GM19467 (cell line): ENCODE measurements at regions not wholly inside any gene's neighbourhood (a gene's known extent, or its start where the extent isn't known, plus 50 kb on each side); places are given as distances from the start of the nearest gene placed in this dataset.
"Not testable (repeated sequence)": the region's sequence is repeated elsewhere in the genome, so short reads cannot be mapped to it uniquely, and the experiment has no call there.

Experiments
- ATAC-seq: cut with Tn5 transposase; IDR thresholded peaks from one replicate; pipeline ENCODE4 v1.9.1; 2021; ENCODE audit warnings: mild to moderate bottlenecking, moderate library complexity; ENCODE audit not compliant: unreplicated experiment

DNA sequence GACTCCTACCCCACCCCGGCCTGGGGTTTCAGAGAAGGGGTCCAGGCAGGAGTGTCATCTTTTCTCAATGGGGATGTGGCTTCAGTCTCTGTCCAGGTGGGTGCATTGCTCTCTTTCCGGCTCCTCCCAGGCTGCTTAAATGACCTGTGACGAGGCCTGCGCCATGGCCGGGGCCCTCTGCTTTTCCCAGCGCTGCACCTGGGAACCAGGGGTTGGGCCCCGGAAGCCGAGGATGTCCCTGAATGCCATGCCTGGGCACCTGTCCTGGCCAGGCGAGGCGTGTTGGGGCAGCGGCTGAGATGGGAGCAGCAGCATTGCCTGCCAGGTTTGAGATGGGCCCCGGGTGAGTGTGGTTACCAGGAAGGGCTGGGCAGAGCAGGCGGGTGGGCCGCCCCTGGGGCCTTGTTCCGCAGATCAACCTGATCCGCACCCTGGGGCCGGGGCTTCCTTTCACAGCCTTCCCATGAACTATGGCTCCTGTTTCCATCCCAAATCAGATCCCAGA lies 147.4 kb downstream of the SEC14L1 start:
- ATAC-seq, result no peak

DNA sequence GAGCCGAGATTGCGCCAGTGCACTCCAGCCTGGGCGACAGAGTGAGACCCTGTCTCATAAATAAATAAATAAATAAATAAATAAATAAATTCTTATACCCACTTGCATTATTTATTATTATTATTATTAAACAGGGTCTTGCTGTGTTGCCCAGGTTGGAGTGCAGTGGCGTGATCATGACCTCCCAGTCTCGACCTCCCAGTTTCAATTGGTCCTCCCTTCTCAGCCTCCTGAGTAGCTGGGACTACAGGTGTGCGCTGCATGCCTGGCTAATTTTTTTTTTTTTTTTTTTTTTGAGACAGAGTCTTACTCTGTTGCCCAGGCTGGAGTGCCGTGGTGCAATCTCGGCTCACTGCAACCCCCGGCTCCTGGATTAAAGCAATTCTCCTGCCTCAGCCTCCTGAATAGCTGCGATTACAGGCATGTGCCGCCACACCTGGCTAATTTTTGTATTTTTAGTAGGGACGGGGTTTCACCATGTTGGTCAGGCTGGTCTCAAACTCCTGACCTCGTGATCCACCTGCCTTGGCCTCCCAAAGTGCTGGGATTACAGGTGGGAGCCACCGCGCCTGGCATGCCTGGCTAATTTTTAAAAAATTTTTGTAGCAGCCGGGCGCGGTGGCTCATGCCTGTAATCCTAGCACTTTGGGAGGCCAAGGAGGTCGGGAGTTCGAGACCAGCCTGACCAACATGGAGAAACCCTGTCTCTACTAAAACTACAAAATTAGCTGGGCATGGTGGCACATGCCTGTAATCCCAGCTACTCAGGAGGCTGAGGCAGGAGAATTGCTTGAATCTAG lies 150.2 kb downstream of the SEC14L1 start:
- ATAC-seq, result not testable (repeated sequence)

DNA sequence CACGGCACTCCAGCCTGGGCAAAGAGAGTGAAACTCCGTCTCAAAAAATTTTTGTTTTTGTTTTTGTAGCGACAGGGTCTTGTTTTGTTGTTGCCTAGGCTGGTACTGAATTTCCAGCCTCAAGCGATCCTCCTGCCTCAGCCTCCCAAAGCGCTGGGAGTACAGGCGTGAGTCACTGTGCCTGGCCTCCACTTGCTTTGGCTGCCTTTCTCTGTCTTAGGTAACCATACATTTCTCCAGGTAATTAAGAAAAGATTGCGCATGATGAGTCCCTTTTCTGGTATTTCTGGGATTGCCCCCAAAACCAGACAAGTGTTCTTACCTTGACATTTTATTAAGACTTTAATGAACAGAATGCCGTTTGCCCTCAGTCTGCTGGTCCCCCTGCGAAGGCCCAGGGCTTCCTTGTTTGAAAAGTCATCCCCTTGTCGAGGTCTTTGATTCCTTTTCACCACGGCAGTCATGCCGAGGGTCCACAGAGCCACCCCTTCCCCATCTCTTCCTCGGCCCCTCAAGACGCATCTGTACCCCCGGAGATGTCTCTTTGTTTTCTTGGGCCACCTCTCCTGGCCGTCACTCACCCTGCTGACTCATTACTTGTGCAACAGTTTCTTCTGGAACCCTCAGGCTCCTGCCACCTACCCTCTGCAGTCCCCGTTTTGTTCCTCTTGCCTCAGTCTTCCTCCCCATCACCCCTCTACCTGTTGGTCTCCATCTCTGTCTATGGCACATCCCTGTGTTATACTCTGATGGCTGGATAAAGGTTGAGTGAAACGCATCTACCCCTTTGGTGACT lies 151.0 kb downstream of the SEC14L1 start:
- no peak for ATAC-seq

DNA sequence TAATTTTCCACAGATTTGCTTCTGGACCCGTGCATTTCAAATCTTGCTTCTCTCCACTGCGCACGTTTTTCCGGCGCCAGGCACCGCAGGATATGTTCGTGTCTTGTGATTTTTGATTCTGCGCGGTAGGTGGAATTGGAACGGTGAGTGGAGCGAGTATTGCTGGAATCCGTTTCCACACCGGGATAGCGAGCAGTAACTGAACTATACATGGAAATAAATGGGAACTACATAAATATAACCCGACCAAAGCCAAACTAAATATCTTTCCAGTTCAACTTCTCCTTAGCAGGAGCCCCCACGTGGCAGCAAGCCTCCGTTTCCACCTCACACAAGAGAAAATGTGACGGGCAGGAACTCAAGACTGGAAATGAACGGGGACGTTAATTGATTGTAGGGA lies 154.0 kb downstream of the SEC14L1 start:
- ATAC-seq, result no peak

DNA sequence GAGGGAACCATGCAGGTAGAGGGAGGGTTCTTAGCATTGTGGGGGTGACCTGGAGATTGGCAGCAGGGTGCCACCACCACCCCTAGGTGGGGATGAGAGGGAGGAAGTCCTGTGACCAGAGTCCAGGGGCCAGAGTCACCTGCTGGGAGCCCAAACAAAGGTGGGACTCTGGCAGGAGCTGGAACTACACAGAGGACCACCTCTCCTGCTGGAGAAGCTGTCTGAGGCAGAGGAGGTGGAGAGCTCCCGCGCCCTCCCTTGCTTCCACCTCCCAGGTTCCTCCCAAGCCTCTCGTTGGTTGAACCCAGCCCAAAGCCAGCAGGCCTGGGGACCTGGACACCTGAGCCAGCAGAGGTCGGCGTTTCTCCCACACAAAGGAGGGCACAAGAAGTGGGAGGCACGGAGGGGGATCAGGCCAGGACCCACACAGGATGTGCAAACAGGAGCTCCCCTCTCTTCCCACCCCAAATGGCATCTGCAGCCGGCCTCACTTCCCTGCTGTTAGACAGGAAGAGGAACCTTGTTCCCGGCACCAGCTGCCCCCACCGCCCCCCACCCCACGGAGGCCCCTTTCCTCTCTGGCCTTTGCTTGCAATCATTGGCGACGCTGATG lies 154.6 kb downstream of the SEC14L1 start:
- ATAC-seq, result no peak

DNA sequence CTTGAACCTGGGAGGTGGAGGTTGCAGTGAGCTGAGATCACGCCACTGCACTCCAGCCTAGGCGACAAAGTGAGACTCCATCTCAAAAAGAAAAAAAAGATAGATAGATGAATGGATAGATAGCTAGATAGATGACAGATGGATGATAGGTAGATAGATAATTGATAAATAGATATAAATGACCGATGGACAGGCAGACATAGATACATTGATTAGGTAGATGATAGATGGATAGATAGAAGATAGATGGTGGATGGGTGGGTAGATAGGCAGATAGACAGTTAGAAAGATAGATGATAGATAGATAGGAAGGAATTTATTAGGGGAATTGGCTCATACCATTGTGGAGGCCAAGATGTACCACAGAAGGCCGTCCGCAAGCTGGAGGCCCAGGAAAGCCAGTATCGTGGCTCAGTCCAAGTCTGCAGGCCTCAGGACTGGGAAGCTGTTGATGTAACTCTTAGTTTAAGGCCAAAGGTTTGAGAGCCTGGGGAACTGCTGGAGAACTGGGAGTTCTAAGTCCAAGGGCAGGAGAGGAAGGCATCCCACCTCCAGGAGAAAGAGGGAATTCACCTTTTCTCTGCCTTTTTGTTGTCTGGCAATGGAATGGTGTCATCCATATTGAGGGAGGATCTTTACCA lies 156.1 kb downstream of the SEC14L1 start:
- no peak for ATAC-seq

DNA sequence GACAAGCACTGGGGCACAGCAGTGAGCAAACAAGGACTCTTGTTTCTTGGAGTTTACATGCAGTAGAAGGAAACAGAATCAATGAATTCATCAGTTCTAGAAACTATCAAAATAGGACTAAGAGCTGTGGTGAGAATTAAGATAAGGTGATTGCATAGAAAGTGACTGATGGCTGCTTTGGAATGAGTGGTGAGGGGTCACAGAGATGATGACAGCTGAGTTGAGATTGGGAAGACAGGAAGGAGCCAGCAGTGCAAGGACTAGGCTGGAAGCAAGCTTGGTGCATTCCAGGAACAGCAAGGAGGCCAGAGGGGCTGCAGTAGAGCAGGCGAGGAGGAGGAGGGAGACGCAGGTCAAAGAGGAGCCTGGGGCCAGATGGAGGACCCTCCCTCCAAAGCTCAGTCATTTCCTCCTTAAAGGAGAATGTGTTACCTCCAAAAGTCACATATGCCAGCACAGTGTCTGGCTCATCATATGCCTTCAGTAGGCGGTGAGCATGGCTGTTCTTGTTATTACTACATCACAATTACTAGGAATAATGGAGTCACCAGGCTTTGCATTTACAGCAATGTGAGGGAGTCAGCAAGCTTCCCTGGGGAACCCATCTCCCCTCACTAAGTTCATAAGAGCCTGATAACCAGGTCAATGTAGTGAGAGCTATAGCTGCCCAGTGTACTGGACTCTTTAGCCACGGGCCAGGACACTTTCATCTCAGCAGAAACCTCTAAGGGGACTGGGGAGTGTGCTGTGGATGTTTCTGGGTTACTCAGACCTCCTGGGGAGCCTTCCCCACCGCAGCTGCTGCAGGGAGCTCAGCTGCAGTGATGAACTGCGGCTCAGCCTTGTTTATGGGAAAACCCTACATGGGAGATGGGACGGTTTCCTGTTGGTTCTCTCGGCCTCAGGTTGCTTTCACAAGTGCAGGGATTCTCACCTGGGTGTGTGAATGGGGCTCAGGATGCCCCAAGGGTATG lies 157.2 kb downstream of the SEC14L1 start:
- ATAC-seq, result no peak

DNA sequence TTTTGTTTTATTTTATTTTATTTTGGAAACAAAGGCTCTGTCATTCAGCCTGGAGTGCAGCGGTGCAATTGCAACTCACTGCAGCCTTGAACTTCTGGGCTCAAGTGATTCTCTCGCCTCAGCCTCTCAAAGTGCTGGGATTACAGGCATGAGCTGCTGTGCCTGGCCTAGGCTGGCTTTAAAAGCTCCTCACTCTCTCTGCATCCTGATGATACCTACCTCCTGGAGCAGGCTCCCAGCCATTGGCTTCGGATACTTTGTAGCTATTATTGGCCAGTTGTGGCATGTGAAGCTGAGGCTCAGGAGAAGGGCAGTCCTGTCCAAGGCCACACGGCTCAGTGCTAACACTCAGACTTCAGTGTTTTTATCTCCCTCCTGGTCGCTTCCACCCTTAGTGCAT lies 158.0 kb downstream of the SEC14L1 start:
- no peak for ATAC-seq

DNA sequence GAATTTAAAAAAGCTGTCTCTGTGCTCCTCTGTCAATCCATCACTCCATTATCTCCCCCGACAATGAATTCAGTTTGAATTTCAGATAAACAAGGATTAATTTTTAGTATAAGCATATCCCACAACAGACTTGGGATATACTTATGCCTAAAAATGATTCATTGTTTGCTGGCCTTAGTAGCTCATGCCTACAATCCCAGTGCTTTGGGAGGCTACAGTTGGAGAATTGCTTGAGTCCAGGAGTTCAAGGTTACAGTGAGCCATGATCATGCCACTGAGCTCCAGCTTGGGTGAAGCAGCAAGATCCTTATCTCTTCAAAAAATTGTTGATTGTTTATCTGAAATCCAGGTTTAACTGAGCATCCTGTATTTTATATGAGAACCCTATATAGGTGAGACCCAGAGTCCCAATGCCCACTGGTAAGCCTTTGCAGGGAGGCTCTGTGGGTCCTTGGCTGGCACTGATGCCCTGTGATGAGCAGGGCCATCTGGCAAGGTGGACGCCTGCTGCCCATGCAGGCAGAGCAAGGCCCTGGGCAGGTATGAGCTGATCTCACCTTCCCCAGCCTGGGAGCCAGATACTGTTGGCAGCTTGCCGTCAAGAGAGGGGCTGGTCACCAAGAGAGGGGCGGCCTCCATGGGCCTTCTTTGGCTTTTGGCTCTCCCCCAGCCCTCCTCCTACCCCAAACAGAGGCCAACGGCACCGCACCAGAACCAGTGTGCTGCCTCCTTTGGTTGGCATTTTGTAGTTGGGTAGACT lies 158.7 kb downstream of the SEC14L1 start:
- ATAC-seq, result no peak

DNA sequence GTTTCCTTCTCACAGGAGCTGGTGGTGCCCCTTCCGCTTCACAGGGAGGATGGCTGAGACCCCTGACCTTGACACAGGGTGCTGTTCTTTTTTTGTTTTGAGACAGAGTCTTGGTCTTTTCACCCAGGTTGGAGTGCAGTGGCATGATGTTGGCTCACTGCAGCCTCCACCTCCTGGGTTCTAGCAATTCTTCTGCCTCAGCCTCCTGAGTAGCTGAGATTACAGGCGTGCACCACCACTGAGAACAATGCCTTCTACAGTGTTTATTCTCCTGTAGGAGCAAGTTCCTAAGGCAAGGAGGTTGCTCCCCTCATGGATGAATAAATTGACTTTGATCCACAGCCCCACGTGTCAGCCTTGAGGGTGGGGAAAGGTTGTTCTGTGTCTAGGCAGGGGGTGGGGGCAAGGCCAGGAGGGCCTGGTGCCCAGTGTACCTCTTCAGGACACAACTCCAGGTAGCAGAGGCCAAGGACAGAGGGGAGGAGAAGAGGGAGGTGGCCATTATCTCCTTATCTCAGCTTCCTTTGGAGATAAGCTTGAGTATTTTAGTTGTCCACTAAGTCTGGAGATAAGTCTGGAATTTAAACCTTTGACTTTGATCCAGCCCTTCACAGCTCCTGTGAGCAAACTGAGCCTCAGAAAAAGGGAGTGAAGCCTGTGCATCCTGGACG lies 159.4 kb downstream of the SEC14L1 start:
- no peak for ATAC-seq

DNA sequence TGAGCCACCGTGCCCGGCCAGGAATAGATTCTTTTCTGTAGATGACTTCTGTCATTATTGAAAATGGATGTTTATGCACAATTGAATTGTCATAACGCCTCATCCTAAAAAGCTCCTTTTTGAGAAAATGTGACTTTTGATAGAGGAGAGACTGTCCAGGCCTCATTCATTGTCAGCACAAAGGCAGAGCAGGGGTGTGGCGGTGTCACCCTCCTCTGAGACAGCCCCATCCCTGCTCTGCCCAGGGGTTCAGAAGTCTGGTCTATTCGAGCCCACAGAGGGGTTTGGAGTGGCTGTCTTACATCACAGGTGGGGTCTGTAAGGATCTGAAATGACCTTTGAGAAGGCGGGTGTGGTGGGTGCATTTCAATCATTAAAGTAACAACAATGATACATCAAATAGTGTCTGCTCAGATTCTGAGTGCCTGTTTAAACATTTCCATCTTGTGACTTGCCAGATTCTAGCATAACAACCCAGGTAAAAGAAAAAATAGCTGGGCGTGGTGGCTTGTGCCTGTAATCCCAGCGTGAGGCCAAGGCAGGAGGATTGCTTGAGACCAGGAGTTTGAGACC lies 161.0 kb downstream of the SEC14L1 start:
- ATAC-seq, result no peak

DNA sequence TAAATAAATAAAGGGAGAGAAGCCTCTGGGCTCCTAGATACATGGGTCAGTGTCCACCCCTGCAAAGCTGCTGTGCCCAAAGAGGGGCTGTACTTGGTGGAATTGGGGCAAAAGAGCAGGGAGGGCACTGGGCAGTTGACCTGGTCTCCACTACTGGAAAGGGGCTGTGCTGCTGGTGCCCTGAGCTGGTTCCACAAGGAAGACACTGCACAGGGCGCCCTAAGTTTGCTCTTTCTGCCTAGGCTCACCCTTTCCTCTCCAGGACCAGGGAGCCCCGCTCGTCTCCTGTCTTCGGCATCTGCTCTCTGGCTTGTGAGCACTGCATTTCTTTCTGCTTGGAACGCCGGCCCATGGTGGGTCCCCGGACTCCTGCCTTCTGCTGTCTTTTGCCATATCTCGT lies 161.9 kb downstream of the SEC14L1 start:
- ATAC-seq, result no peak

DNA sequence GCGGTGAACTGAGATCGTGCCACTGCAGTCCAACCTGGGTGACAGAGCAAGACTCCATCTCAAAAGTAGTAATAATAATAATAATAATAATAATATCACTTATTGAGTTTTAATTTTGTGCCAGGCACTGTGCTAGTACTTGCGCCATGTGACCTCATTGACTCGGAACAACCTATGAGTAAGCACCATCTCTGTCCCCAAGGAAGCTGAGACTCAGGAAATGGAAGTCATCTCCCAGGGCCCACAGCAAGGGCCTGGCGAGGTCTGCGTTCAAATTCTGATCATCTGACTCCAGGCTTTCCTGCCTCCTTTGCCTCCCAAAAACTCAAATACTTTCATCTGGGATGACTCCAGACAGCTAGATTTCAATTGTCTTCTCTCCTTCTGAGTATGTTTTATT lies 162.9 kb downstream of the SEC14L1 start:
- ATAC-seq, result no peak

DNA sequence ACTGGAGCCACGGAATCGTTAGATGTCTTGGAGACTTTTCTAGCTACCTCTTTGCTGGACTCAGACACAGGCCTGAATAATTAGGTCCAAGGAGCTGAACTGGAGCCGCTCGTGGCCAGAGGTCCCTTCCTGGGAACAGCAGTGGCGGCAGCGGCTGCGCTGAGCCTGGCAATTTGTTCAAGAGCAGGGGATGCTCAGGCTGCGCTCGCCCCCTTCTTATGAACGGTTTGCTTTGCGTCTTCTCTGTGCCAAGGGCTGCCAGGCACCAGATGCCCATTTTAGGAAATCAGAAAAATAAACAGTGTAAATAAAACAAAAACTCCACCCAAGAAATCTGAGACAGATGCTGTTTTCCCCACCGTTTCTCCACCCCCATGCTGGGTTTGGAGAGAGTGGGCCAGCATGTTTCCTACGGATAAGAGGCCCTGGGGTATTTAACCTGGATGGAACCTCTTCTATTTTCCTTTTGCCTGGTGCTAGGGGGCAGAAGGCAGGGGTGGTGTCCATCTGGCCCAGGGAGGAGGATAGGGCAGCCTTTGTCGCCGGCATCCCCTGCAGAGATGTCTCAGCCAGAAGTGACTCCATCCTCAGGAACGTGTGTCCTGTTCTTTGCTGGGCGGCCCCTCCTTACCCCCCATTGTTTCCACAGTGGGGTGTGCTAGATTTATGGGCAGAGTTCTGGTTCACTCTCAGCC lies 163.4 kb downstream of the SEC14L1 start:
- ATAC-seq, result no peak

DNA sequence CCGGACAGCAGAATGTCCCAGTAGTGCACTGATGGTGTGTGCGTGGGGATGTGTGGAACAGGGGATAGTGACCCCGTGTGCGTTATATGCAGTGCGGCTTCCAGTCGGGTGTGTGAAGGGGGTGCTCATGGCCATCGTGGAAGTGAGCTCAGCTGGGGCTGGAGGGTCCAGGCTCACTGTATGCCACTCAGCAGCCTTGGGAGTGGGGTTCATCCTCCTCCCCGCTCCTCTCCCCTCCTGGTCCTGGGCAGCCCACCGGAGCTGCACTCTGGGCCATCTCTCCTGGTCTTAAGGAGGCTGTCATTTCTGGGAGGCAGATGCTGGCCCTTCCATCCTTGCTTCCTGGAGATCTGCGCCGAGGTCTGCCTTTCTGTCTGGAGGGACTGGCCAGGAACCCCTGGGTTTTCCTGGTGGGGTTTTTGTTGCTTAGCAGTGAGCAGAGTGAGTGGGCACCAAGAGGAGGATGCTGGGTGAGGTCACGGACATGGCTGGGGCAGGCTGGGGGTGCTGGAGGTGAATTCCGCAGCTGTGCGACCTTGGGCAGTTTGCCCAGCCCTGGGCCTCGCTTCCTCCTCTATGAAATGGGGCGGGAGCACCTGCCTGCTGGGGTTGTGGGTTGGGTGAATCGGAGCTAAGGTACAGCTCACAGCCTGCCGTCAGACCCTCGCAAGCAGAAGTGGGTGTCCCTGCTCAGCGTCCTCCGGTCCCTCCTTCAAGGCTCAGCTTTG lies 164.1 kb downstream of the SEC14L1 start:
- no peak for ATAC-seq

DNA sequence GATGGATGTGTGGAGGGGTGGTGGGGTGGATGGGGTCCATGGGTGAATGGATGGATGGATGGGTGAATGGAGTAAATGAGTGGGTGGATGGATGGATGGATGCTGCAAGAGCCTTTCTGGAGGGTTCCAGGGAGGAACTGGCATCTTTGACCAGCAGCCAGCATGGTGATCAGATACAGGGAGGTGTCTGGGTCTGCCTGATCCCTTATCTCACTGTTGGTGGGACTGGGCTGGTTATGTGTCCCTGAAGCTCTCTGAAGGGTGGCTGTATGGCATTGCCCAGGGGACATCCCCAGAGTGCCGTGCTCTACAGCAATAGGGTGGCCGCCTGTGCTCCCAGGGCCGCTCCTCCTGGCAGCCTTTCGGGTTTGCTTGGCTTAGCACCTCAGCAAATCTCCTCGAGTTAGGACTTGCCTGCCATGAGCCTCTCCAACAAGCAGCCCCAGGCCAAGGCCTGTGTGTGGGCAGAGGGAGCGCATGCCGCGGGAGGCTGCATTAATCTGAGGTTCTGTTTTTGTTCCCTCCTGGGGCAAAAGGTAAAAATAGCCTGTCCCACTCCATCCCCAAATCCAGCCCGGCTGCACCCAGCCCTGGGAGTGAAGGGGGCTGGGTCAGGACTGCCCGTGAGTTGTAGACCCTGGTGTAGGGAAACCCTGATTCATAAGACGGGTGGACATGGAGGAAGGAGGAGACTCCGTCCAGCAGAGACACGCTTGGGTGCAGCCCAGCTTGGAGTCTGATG lies 165.4 kb downstream of the SEC14L1 start:
- no peak for ATAC-seq
